Muscle layer of duodenum (tissue), 2 donors: ENCODE measurements at regions not wholly inside any gene's neighbourhood (a gene's known extent, or its start where the extent isn't known, plus 50 kb on each side); places are given as distances from the start of the nearest gene placed in this dataset.

Experiments
- H3K27ac ChIP-seq: one replicate; pipeline ENCODE4 v1.7.0; 2013; ENCODE audit warnings: mild to moderate bottlenecking, low read length
- H3K27me3 ChIP-seq: one replicate; pipeline ENCODE4 v1.7.0; 2013; ENCODE audit warnings: low read depth, mild to moderate bottlenecking, control low read depth, low read length
- H3K36me3 ChIP-seq, 2 donors: one replicate each; pipeline ENCODE4 v1.7.0; 2013; ENCODE audit warnings: low read length in 2 of 2, control low read depth in 1 of 2, mild to moderate bottlenecking in 1 of 2; ENCODE audit not compliant: insufficient read depth in 2 of 2, control insufficient read depth in 1 of 2
- H3K4me1 ChIP-seq, 2 donors: one replicate each; pipeline ENCODE4 v1.7.0; 2013; ENCODE audit warnings: low read length in 2 of 2, mild to moderate bottlenecking in 2 of 2, control low read depth in 1 of 2, moderate library complexity in 1 of 2; ENCODE audit not compliant: insufficient read depth in 2 of 2, control insufficient read depth in 1 of 2
- H3K4me3 ChIP-seq, 2 donors: one replicate each; pipeline ENCODE4 v1.7.0; 2013; ENCODE audit warnings: low read length in 2 of 2, low read depth in 1 of 2, mild to moderate bottlenecking in 1 of 2
- H3K9me3 ChIP-seq, 2 donors: one replicate each; pipeline ENCODE4 v1.7.0; 2013; ENCODE audit warnings: low read length in 2 of 2, control low read depth in 1 of 2, mild to moderate bottlenecking in 1 of 2; ENCODE audit not compliant: control insufficient read depth in 1 of 2
- donor health status: healthy.

DNA sequence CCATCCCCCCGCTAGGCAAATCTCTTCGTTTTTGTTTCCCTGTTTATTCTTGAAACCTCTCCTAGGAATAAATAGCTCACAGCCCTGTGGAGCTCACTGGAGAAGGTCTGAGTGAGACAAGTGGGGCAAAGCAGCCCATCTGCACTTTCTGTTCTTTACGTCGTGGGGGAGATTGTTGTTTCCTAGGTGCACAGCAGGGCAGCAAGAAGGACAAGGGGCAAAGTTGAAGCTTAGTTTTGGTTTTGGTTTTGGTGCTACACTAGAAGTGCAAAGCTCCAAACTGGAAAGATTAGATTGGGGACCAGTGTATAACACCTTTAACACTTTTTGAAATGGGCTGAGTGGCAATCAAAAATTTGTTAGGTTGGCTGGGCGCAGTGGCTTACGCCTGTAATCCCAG lies 76.6 kb downstream of the GPR88 start:
- Histone ChIP-seq H3K27me3 (no peaks in the 10 kb centered on the region), H3K27ac (no peak overlapping the region), H3K36me3 (no peaks in the 10 kb centered on the region), H3K9me3 (no peaks in the 10 kb centered on the region), H3K4me3 (no peak overlapping the region), H3K4me1 (no peaks in the 10 kb centered on the region)

DNA sequence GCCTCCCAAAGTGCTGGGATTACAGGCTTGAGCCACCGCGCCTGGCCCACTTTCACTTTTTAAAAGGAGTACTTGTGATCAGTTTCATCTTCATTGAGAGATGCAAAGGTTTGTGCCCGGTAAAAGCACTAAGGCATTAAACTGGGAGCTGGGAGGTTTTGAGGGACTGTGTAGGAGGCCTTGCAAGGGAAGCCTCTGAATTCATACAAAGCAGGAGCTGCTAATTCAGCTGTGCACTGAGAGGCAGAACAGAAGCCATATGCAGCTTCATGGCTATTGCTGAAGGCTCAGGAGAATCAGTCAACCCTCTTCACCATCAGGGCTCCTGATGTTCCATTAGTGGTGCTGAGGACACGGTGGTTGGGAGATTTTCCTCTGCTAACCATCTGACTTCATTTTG lies 77.7 kb downstream of the GPR88 start:
- no peaks in the 10 kb centered on the region for H3K9me3 ChIP-seq
- H3K4me1 ChIP-seq, result no peaks in the 10 kb centered on the region
- no peak overlapping the region for H3K27ac ChIP-seq
- H3K4me3 ChIP-seq, result no peak overlapping the region
- H3K36me3 ChIP-seq, result no peaks in the 10 kb centered on the region
- H3K27me3 ChIP-seq, result no peaks in the 10 kb centered on the region

DNA sequence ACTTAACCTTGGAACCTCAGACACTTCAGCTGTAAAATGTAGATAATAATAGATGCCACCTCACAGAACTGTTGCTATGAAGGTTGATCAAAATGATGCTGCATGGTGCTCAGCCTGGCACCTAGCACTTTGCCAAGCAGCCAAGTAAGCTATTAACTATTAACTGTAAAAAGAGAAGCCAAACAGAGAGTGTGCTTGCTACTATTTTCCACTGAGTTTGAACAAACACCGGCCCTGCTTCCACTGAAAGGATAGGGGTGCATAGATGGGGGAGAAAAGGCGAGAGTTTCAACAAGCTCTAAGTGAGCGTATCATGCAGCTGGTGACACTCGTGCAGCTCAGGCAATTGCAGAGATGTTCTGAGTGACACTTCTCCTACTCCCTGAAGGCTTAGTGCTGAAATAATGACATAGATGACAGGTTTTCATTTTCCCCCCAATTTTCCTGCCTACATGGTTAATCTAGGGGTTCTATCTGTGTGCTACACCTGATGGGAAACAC lies 78.2 kb downstream of the GPR88 start:
- H3K9me3 ChIP-seq, result no peaks in the 10 kb centered on the region

DNA sequence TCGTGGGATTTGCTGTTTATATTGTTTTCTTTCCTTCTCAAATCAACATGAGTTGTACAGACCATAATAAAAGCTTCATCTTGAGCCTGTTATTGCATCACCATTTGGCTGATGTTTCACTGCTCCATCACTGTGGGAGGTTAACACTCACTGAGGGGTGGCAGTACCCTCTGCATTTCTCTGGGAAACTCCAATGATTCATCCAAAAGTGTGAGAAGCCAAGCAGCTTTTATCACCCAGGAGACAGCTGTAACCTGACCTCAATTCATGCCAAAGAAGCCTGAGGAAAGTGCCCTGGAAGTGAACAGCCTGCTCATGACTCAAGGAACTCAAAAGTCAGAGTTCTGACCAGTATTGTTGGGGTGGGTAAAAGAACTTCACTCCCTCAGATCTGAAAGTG lies 84.1 kb downstream of the GPR88 start:
- Histone ChIP-seq H3K4me1 (peaks cover 0 to 13% of the 10 kb centered on the region in 2 donors), H3K27ac (no peak overlapping the region), H3K36me3 (no peaks in the 10 kb centered on the region), H3K27me3 (no peaks in the 10 kb centered on the region), H3K9me3 (no peaks in the 10 kb centered on the region), H3K4me3 (no peak overlapping the region)

More for the DNA sequence above, 78.2 kb downstream of the GPR88 start:
- Histone ChIP-seq H3K4me3 (no peak overlapping the region), H3K27me3 (no peaks in the 10 kb centered on the region), H3K36me3 (no peaks in the 10 kb centered on the region), H3K27ac (no peak overlapping the region), H3K4me1 (no peaks in the 10 kb centered on the region)

DNA sequence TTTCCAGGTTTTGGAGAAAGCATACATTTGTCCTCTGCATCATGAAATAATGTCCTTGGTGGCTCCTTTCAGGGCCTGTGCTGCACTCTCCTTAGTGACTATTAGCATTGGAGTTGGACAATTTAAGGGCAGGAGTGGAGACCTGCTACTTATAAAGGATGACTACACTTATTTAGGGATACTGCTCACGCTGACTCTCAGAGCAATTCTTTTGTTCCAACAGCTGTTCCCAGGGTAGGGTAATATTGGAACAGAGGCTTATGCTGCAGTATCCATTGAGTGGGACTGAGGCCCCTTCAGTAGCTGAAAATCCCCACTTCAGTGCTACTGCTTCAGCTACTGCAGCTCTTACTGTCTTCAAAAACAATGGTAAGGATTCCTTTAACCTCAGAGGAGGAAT lies 84.6 kb downstream of the GPR88 start:
- Histone ChIP-seq H3K4me3 (no peak overlapping the region), H3K9me3 (no peaks in the 10 kb centered on the region), H3K27ac (no peak overlapping the region)

DNA sequence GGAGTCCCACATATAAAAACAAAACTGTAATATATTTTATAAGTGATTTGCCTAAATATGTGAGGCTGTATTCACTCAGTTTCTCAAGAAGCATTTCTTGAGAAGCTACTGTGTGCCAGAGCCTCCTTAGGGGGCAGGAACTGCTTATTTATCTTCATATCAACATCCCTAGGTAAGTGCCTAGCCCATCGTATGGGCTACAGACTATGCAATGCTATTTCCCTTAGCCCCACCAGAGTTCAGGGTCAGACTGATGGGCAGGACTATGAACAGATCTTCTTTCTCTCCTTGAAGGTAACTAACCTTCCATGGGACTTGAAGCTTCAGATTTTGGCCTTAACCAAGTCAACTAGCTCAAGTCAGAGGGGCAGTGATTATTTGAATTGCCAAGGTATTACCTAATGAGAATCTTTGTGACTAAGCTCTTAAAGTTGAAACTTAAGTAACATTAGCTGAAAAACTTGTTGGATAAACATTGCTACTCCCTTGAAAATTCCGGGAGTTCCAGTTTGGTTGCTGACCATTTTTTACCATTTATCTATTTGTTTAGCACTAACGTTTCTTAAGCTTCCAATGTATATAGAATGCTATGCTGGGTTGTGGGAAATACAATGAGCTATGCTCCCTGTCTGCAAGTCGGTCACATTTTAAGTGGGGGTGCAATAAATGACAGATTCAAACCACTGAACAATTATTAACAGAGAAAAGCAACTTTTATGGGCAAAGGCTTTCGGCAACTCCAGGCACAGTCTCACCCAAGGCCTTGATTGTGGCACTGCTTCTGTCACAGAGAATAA lies 85.2 kb downstream of the GPR88 start:
- Histone ChIP-seq H3K27ac (no peak overlapping the region), H3K36me3 (no peaks in the 10 kb centered on the region)

More for the DNA sequence above, 84.6 kb downstream of the GPR88 start:
- peaks cover 0 to 13% of the 10 kb centered on the region in 2 donors for H3K4me1 ChIP-seq
- no peaks in the 10 kb centered on the region for H3K36me3 ChIP-seq
- no peaks in the 10 kb centered on the region for H3K27me3 ChIP-seq

DNA sequence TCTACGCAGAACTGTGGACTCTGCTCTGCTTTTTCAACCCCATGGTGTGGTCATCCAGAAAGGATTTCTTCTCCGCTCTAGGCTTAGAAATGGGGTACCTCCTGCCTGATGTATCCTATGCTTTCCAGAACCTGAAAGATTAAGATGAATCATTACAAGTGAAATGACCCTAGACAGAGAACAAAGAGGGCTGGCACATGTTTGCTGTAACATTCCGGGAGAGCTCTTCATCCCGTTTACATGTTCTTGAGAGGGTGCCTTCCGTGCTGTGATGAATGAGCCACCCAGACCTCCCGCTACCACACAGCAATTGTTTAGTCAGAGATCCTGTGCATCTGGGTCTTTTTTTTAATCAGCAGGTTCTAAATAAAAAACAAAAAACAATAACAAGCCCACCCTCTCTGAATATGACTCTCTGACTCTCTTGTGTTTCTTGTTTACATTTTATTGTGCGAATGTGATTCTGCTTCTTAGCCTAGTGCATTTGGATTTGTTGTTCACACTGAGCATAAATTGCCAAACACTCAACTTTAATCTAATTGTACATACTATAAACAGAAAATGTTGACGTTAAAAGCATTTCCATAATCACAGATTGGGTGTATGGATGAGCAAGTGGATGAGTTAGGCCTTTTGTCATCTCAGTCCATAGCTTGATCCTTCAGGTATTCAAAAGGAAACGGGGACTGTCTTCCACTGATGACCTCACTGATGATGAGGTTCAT lies 87.1 kb downstream of the GPR88 start:
- no peak overlapping the region for H3K27ac ChIP-seq
- no peaks in the 10 kb centered on the region for H3K9me3 ChIP-seq
- H3K36me3 ChIP-seq, result no peaks in the 10 kb centered on the region
- peaks cover 0 to 13% of the 10 kb centered on the region in 2 donors for H3K4me1 ChIP-seq
- H3K4me3 ChIP-seq, result no peak overlapping the region
- H3K27me3 ChIP-seq, result no peaks in the 10 kb centered on the region

More for the DNA sequence above, 85.2 kb downstream of the GPR88 start:
- no peak overlapping the region for H3K4me3 ChIP-seq
- H3K4me1 ChIP-seq, result peaks cover 0 to 13% of the 10 kb centered on the region in 2 donors
- H3K9me3 ChIP-seq, result no peaks in the 10 kb centered on the region
- no peaks in the 10 kb centered on the region for H3K27me3 ChIP-seq

DNA sequence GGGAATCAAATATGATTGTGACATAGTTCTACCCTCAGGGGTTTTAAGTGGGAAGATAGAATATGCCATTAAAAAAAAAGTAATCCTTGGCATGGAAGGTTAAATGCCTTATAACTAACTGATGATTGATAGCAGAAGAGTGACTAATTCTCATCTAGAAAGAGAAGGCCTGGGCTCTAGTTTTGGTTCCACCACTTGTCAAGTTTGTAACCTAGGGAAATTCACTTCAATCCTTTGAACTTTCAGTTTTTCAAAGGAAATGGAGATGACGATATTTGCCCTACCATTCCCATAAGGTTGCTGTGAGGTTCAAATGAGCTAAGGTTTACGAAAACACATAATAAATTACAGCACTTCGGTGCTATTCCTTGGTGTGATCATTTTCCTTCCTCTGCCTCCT lies 88.5 kb downstream of the GPR88 start:
- no peaks in the 10 kb centered on the region for H3K36me3 ChIP-seq
- H3K27me3 ChIP-seq, result no peaks in the 10 kb centered on the region
- no peak overlapping the region for H3K4me3 ChIP-seq
- no peaks in the 10 kb centered on the region for H3K9me3 ChIP-seq
- H3K4me1 ChIP-seq, result peaks cover 0 to 12% of the 10 kb centered on the region in 2 donors
- H3K27ac ChIP-seq, result no peak overlapping the region

DNA sequence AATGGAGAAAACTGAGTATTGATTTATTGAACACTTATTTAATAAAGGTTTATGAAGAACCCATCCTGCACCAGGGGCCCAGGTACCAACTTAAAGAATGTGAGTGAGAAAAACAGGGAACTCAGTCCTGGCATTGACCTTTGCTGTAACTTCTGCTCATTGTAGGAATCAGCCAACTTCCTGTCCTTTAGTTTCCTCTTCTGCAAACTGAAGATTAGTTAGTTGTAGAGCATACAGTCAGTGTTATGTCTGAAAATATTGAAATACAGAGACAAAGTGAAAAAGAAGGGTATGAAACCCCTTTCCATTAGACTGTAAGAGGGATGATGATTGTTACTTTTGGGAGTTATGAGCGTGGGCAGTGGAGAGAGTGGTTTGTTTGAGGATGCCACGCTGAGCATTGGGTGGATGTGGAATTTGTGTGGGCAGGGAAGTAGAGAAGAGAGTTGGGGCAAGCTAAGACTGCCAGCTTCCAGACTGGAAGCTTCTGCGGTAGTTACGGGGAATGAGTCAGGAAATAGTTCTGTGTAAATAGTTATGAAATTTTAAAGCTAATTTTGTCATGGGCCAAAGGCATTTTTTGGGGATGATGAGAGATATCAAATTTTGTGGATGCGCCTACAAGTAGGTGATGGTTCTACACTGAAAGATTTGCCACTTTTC lies 89.2 kb downstream of the GPR88 start:
- Histone ChIP-seq H3K4me3 (no peak overlapping the region), H3K27ac (peak overlapping the region; percentile 13), H3K9me3 (no peaks in the 10 kb centered on the region), H3K27me3 (no peaks in the 10 kb centered on the region), H3K4me1 (peaks cover 0 to 5% of the 10 kb centered on the region in 2 donors), H3K36me3 (no peaks in the 10 kb centered on the region)

DNA sequence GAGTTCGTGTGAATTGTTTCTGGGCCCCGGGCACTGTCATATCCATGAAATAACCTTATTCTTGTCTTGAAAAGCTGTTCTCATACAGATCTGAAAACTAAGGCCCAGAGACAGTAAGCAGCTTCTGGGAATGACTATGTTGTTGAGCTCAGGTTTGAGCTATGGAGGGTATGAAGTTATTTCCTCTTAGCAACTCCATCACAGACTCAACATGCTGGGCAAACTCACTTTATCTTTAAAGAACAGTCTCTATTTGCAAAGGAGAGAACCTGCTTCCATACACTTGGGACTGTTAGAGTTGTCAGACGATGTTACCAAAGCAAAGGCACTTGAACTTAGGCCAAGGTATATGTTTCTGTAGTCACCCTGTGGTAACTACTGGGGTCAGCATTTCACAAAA lies 90.0 kb downstream of the GPR88 start:
- Histone ChIP-seq H3K9me3 (no peaks in the 10 kb centered on the region), H3K4me3 (no peak overlapping the region), H3K4me1 (no peaks in the 10 kb centered on the region), H3K27me3 (no peaks in the 10 kb centered on the region), H3K27ac (no peak overlapping the region), H3K36me3 (no peaks in the 10 kb centered on the region)

DNA sequence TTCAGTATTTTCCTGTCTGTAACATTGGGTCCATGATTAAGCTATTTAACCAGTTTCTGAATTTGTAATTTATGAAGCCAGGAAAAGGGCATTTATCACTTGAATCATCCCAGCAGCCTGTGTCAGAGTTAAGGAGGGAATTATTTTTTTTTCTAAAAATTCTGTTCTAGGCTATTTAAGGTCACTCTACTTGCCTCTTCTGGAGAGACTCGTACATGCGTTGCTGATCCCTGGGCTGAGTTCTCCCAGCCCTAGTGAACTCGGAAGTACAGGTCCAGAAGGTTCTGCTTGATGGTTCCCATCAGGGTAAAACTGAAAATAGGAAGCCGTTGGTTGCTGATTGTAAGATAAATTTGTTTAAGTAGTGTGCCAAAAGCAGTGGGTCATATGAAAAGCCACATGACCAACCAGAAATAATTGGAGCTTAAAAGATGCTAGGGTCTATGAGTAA lies 90.7 kb downstream of the GPR88 start:
- Histone ChIP-seq H3K27me3 (no peaks in the 10 kb centered on the region), H3K4me1 (no peaks in the 10 kb centered on the region), H3K27ac (no peak overlapping the region), H3K4me3 (no peak overlapping the region), H3K9me3 (no peaks in the 10 kb centered on the region), H3K36me3 (no peaks in the 10 kb centered on the region)
